AG08396 (cell line): ENCODE measurements at regions not wholly inside any gene's neighbourhood (a gene's known extent, or its start where the extent isn't known, plus 50 kb on each side); places are given as distances from the start of the nearest gene placed in this dataset.
"Not testable (repeated sequence)": the region's sequence is repeated elsewhere in the genome, so short reads cannot be mapped to it uniquely, and the experiment has no call there.

ENCODE experiments used
- DNase-seq: peaks from one replicate; pipeline ENCODE4 v3.0.0; 2012; ENCODE audit warnings: low spot score, mixed read lengths

- no peak for DNase-seq
Measured at GRCh38 chr14:104481323-104481722, 98.2 kb upstream of the C14orf180 start.

- DNase-seq, result not testable (repeated sequence)
Measured at GRCh38 chr14:104482017-104482416, 97.5 kb upstream of the C14orf180 start.

- no peak for DNase-seq
Measured at GRCh38 chr14:104486222-104486923, 93.2 kb upstream of the C14orf180 start.

GRCh38 chr14:104494483-104494882, 85.1 kb upstream of the C14orf180 start:
- DNase-seq, result no peak

DNA sequence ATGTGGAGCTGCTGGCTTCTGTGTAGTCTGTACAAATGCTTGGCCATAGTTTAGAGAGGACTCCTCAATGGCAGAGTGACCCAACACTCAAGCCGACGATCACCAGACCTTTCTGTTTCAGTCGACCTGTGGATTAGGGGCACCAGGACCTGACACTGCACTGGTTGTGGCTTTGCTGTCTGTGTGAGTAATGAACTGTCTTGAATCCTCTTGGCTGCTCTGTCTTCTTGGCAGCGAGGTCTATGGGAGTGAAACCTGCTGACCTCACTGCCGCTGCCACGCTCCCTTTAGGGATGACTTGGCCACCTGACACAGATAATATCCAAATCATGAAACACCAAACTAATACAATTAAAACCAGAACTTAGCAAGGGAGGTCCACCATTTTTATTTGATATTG, 83.5 kb upstream of the C14orf180 start:
- DNase-seq, result no peak

GRCh38 chr14:104499784-104500760, 79.5 kb upstream of the C14orf180 start:
- DNase-seq, result no peak

GRCh38 chr14:104502060-104502459, 77.5 kb upstream of the C14orf180 start:
- no peak for DNase-seq

DNA sequence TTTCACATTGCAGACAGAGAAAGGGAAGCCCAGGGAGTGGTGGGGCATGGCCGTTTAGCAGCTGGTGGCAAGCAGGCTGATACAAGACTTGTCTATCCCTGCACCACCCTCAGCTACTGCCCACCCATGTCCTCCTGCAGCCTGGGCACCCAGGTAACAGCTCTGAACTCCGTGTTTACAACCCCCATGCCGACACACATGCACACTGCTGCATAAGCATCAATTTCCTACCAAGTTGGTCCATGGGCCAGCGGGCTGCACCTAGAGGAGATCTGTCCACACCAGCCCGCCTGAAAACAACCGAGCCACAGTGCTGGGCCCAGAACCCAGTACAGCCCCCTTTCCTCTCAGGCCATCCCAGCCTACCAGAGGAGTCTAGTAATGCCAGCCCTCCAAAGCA, 75.9 kb upstream of the C14orf180 start:
- no peak for DNase-seq

- no peak for DNase-seq
Measured at GRCh38 chr14:104504172-104504735, 75.3 kb upstream of the C14orf180 start.

DNA sequence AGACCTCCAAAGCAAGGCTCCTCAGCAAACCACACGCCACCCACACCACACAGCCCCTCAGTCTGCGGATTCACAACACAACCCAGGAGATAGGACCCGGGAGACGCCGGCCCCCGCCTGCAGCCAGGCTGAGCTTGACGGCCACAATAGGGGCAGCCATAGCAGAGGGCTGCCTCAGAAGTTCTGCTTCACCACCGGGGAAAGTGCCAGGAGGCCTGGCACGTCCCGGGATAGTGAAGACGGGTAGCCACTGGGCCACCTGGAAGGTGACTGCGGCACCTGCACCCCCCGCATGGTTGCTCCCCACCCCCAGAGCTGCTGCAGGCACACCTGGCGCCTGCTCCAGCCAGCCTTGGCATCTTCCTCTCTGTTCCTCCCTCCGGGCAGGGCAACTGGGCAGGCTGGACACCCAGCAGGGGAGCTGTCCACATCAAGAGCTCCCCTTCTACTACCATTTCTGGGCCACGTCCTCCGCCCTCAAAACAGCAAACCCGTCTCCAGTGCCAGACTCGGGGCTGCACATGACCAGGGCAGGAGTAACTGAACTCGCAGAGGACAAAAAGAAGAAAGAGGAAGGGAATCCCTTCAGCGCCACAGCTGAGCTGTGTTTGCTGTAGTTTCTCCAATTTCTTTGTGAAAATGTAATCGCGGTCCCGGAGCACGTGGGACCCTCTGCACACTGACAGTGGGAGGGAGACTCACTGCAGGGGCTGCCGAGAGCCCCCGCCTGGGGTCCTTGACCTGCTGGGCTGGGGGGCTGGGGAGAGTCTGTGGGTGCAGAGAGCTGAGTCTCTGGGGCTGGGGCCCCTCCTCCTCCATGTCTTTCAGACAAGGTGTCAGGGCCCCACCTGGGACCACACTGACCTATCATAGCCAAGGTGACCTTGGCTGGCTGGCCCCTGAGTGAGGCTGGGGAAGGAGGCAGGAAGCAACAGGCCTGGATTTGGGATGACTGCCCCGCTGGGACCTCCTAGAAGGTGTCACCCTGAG, 74.2 kb upstream of the C14orf180 start:
- no peak for DNase-seq

DNA sequence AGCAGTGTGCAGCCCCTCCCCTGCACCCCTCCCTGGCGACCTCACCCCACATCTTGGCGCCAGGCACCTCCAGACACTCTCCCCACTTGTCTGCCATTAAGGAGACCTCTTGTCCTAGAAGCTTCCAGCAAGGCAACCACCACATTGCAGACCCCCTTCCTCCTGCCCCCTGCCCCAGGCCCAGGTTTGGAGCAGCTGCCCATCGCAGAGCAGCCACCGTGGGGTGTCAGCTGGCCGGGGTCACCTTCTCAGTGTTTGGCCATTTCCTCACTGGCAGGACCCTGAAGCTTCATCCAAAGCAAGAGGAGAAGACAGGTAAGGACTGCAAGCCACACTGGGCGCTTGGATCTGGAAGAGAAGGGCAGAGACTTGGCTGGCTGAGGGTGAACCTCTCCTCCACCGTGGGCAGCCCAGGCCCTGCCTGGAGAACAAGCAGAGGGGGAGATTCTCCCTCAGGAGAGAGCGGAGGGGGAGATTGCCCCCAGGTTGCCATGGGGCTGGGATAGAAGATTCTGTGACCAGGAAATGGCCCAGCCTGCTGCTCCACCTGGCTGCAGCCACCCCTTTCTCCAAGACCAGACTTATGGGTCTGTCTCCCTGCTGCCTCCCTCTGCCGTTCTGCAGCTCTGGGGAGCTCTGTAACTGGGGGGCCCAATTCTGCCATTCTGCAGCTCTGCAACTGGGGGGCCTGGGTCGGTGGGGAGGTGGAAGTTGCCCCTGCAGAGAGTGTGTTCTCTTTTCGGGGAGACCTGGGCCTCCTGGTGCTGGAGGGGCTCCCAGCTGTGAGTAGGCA, 72.9 kb upstream of the C14orf180 start:
- no peak for DNase-seq

- DNase-seq, result no peak
Measured at GRCh38 chr14:104507443-104507842, 72.1 kb upstream of the C14orf180 start.

GRCh38 chr14:104509673-104510072, 69.9 kb upstream of the C14orf180 start:
- DNase-seq, result no peak

- DNase-seq, result no peak
Measured at GRCh38 chr14:104510216-104510615, 69.3 kb upstream of the C14orf180 start.

DNA sequence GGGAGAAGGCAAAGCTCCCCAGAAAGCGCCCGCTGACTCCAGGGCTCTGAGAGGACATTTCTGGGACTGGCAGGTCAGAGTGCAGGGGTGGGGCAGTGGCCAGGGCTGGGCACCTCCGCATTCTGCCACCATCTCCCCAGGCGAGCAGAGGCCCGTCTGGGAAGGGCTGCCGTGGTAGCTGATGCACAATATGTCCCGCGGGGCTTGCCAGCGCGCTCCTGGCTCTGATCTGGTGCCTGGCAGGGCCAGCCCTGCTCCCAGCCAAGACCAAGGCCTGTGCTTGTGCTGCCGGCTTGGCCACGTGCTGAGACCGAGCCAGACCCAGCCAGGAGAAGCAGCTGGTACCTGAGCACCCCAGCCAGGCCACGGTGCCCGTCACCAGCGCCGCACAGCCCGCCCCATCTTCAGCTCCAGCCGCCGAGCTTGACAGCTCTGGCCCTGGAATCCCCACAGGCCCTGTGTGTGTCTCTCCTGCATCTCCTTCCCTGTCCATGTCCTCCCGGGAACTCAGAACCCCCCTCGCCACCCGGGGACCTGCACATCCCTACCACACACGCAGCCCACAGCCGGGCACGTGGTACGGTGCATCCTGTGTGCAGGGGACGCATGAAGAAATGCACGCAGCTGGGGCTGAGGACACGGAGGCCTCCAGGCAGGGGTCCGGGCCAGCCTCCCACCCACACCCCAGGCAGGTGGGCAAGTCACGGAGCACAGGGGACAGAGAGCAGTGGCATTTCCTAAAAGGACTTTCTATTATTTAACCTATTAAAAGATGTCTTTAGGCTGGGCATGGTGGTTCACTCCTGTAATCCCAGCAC, 68.6 kb upstream of the C14orf180 start:
- DNase-seq, result no peak

- no peak for DNase-seq
Measured at GRCh38 chr14:104512061-104512460, 67.5 kb upstream of the C14orf180 start.

- DNase-seq, result no peak
Measured at GRCh38 chr14:104512771-104513640, 66.6 kb upstream of the C14orf180 start.

DNA sequence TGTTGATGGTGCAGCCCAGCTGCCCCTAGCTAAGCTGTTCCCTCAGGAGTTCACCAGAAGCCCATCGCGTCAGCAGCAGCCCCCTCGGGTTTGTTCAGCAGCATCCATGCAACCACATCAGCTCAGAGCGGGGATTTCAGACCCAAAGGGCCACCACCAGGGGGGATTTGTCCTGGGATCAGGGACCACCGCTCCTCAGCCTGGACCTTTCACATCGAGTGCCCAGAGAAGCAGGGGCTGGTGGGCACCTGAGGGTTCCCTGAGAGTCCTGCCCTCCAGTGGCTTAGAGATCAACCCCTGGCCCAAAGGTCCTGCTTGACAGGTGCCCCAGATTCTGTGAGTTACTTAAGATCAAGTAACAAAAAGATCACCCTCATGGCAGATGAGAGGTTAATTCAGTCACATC, 65.9 kb upstream of the C14orf180 start:
- no peak for DNase-seq
